HEK293 (cell line): ENCODE measurements at regions not wholly inside any gene's neighbourhood (a gene's known extent, or its start where the extent isn't known, plus 50 kb on each side); places are given as distances from the start of the nearest gene placed in this dataset.

Experiments
- RBAK ChIP-seq: fragments of 450-650 bp; formaldehyde crosslinking; IDR thresholded peaks from 2 replicates; pipeline ENCODE4 v1.5.1; 2016; ENCODE audit warnings: missing biosample characterization, missing genetic modification characterization
- ZNF473 ChIP-seq: fragments of 450-650 bp; formaldehyde crosslinking; IDR thresholded peaks from 2 replicates; pipeline ENCODE4 v1.5.1; 2017; ENCODE audit warnings: missing biosample characterization, missing genetic modification characterization
- ZNF521 ChIP-seq: fragments of 450-650 bp; formaldehyde crosslinking; IDR thresholded peaks from 2 replicates; pipeline ENCODE4 v1.5.1; 2017; ENCODE audit warnings: missing biosample characterization, mild to moderate bottlenecking, missing genetic modification characterization
- ZNF621 ChIP-seq: fragments of 450-650 bp; formaldehyde crosslinking; IDR thresholded peaks from 2 replicates; pipeline ENCODE4 v1.5.1; 2017; ENCODE audit warnings: missing biosample characterization, missing genetic modification characterization
- TF ChIP-seq, protein P1 (sequence below): fragments of 450-650 bp; formaldehyde crosslinking; IDR thresholded peaks from 2 replicates; pipeline ENCODE4 v1.5.1; 2016; ENCODE audit warnings: missing biosample characterization, missing genetic modification characterization

DNA sequence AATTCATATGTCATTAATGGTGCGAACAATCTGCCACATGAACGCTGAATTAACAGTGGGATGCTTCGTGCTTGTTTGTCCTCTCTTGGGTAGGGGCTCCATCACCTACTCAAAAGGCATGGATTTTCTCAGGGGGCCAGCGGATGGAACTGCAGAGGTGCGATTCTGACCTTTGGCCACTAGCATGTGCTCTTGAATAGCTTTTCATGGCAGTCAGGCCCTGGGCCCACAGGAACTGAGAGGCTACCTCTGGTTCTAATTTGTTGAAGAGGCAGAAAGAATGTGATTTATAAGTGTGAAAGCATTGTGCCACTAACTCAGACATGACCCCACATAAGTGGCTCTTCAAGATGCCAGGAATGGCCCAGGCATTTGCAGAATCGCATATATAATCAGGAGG lies 283.2 kb downstream of the INSIG2 start:
- TF ChIP-seq RBAK (tag by site-specific recombination) (no peak), ZNF521 (tag by site-specific recombination) (no peak), ZNF473 (tag by site-specific recombination) (no peak), ZNF621 (tag by site-specific recombination) (no peak)
- TF ChIP-seq, protein P1, sequence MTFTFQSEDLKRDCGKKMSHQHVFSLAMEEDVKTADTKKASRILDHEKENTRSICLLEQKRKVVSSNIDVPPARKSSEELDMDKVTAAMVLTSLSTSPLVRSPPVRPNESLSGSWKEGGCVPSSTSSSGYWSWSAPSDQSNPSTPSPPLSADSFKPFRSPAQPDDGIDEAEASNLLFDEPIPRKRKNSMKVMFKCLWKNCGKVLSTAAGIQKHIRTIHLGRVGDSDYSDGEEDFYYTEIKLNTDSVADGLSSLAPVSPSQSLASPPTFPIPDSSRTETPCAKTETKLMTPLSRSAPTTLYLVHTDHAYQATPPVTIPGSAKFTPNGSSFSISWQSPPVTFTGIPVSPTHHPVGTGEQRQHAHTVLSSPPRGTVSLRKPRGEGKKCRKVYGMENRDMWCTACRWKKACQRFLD (tag by site-specific recombination), result no peak
